Thyroid gland (tissue), 4 donors: ENCODE measurements at regions not wholly inside any gene's neighbourhood (a gene's known extent, or its start where the extent isn't known, plus 50 kb on each side); places are given as distances from the start of the nearest gene placed in this dataset.
A peak's percentile ranks its signal among the peaks of the same experiment; 100 is the strongest.

Experiments used
- DNase-seq, 2 donors: peaks; one replicate each; pipeline ENCODE4 v3.0.0-alpha.2; 2019
- H3K27ac ChIP-seq, 3 donors: fragments of 200-600 bp; sonication (generic); 1 replicate in 2 of 3; 2 replicates in 1 of 3; pipeline ENCODE4 v1.5.1; 2016 to 2019; ENCODE audit warnings: mild to moderate bottlenecking in 1 of 3, moderate library complexity in 1 of 3
- H3K27me3 ChIP-seq: fragments of 200-600 bp; sonication (generic); one replicate; pipeline ENCODE4 v1.5.1; 2019
- H3K36me3 ChIP-seq, 2 donors: fragments of 200-600 bp; sonication (generic); one replicate each; pipeline ENCODE4 v1.5.1; 2016 to 2019
- H3K4me1 ChIP-seq, 2 donors: fragments of 200-600 bp; sonication (generic); one replicate each; pipeline ENCODE4 v1.5.1; 2017 to 2019
- H3K4me3 ChIP-seq, 3 donors: fragments of 200-600 bp; sonication (generic); replicated peaks in 1 of 3; 1 replicate in 2 of 3; 2 replicates in 1 of 3; pipeline ENCODE4 v1.5.1; 2016; ENCODE audit warnings: mild to moderate bottlenecking in 1 of 3
- H3K9me3 ChIP-seq: fragments of 200-600 bp; sonication (generic); one replicate; pipeline ENCODE4 v1.5.1; 2017
- CTCF ChIP-seq, 6 experiments: fragments of 200-600 bp in 3 of 6; fragments of 450-650 bp in 3 of 6; sonication (generic) in 3 of 6; IDR thresholded peaks; one replicate each; pipeline ENCODE4 v1.5.1; 2016 to 2019; ENCODE audit warnings: antibody characterized with exemption in 6 of 6, mild to moderate bottlenecking in 2 of 6, inconsistent platforms in 1 of 6, moderate library complexity in 1 of 6
- POLR2A ChIP-seq, 2 donors: fragments of 450-650 bp; IDR thresholded peaks; one replicate each; pipeline ENCODE4 v1.6.1; 2017; ENCODE audit warnings: antibody characterized with exemption in 2 of 2, mild to moderate bottlenecking in 2 of 2, moderate library complexity in 1 of 2
- WGBS, 2 donors: methylation state at CpG; one replicate each; pipeline ENCODE4 v1.1.5; 2017; 5-methylcytosine and 5-hydroxymethylcytosine counted together
- intact Hi-C: fragments of 100-400 bp; cut with DNase I; formaldehyde crosslinking; loops from one replicate; pipeline ENCODE4 v1.15.1; 2023

- Histone ChIP-seq H3K36me3 (no peaks in the 10 kb centered on the region), H3K27ac (peak overlapping the region in 2 of 3 donors; percentile 89 to 98), H3K27me3 (no peaks in the 10 kb centered on the region), H3K9me3 (no peaks in the 10 kb centered on the region), H3K4me1 (peaks cover 38 to 47% of the 10 kb centered on the region in 2 donors), H3K4me3 (no peak overlapping the region)
- DNase-seq, result no peak
- TF ChIP-seq CTCF (IDR thresholded peaks at IDR 0.05) (no peak), POLR2A (IDR thresholded peaks at IDR 0.05) (no peak)
- intact Hi-C loops, result no loop called here
- 97 to 98% methylated on average over 6 of the region's 6 CpGs for WGBS, 2 donors
These were observed 609.9 kb upstream of the CITED2 start for GRCh38 chr6:139984317-139984716.

- peaks cover 39 to 46% of the 10 kb centered on the region in 2 donors for H3K4me1 ChIP-seq
- intact Hi-C loops, result no loop called here
- H3K9me3 ChIP-seq, result no peaks in the 10 kb centered on the region
- H3K36me3 ChIP-seq, result no peaks in the 10 kb centered on the region
- H3K4me3 ChIP-seq, result no peak overlapping the region
- 76 to 79% methylated on average over 5 of the region's 5 CpGs for WGBS, 2 donors
- no peak for DNase-seq
- H3K27me3 ChIP-seq, result no peaks in the 10 kb centered on the region
- H3K27ac ChIP-seq, result peak overlapping the region; percentile 88 to 98 (median 89)
- no peak for TF ChIP-seq POLR2A (IDR thresholded peaks at IDR 0.05)
- TF ChIP-seq CTCF (IDR thresholded peaks at IDR 0.05), result no peak
These were observed 609.3 kb upstream of the CITED2 start for GRCh38 chr6:139983555-139984276.

- intact Hi-C loops, result no loop called here
- H3K9me3 ChIP-seq, result no peaks in the 10 kb centered on the region
- no peaks in the 10 kb centered on the region for H3K27me3 ChIP-seq
- no peak overlapping the region for H3K4me3 ChIP-seq
- H3K4me1 ChIP-seq, result peaks cover 41 to 51% of the 10 kb centered on the region in 2 donors
- DNase-seq, result no peak
- no peaks in the 10 kb centered on the region for H3K36me3 ChIP-seq
- TF ChIP-seq CTCF (IDR thresholded peaks at IDR 0.05), result no peak
- 56 to 65% methylated on average over 4 of the region's 4 CpGs for WGBS, 2 donors
- H3K27ac ChIP-seq, result peak overlapping the region; percentile 88 to 98 (median 89)
These were observed 608.3 kb upstream of the CITED2 start for GRCh38 chr6:139982652-139983295.

- Histone ChIP-seq H3K36me3 (no peaks in the 10 kb centered on the region), H3K4me1 (peaks cover 44 to 57% of the 10 kb centered on the region in 2 donors), H3K27me3 (no peaks in the 10 kb centered on the region), H3K27ac (peak overlapping the region; percentile 88 to 98 (median 89)), H3K9me3 (no peaks in the 10 kb centered on the region), H3K4me3 (no peak overlapping the region)
- no peak for DNase-seq
- TF ChIP-seq POLR2A (IDR thresholded peaks at IDR 0.05) (no peak), CTCF (IDR thresholded peaks at IDR 0.05) (no peak)
- 0 to 3% methylated on average over 1 of the region's 1 CpG for WGBS, 2 donors
- intact Hi-C loops, result no loop called here
These were observed 607.7 kb upstream of the CITED2 start for GRCh38 chr6:139982195-139982594.

GRCh38 chr6:139981768-139982181 lies 607.3 kb upstream of the CITED2 start:
- DNase-seq, result peak; percentile 37 to 49
- no peak overlapping the region for H3K4me3 ChIP-seq
- peak overlapping the region; percentile 88 to 98 (median 89) for H3K27ac ChIP-seq
- no peaks in the 10 kb centered on the region for H3K27me3 ChIP-seq
- H3K36me3 ChIP-seq, result no peaks in the 10 kb centered on the region
- no peaks in the 10 kb centered on the region for H3K9me3 ChIP-seq
- no peak for TF ChIP-seq CTCF (IDR thresholded peaks at IDR 0.05)
- peak in 1 of 2 donors; percentile 50 for TF ChIP-seq POLR2A (IDR thresholded peaks at IDR 0.05)
- whole genome bisulfite sequencing, 2 donors, result 7 to 12% methylated on average over 5 of the region's 5 CpGs
- intact Hi-C loops, result no loop called here
- H3K4me1 ChIP-seq, result peaks cover 44 to 57% of the 10 kb centered on the region in 2 donors
